ENCODE measurements at regions not wholly inside any gene's neighbourhood (a gene's known extent, or its start where the extent isn't known, plus 50 kb on each side); places are given as distances from the start of the nearest gene placed in this dataset.

DNA sequence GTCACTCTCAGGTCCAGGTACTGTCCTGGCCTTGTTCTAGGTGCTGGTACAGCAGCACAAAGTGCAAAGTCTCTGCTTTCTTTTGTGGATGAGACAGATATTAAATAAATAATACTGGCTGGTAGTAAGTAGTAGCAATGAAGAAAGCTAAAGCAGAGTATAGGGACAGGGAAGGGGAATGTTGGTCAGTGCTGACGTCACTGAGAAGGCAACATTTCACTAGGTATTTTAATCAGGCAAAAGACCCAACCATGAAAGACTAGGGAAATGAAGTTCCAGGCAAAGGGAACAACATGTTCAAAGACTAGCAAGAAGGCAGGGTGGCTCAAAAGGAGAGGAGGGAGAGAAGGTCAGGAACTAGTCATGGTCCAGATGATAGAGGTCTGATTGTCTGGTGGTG, 388.2 kb downstream of the YTHDC2 start:
- H3K9ac ChIP-seq (ENCODE audit: low read length), result no peak overlapping the region
- no peak for DNase-seq (ENCODE audit: low read depth)
- H3K4me1 ChIP-seq (ENCODE audit: control insufficient read depth, insufficient read depth, low read length), result no peaks in the 10 kb centered on the region
- no peaks in the 10 kb centered on the region for H3K27me3 ChIP-seq (replicated peaks; ENCODE audit: control insufficient read depth, insufficient read depth, low read length)
- H3K9me3 ChIP-seq (ENCODE audit: control insufficient read depth, low read length), result no peaks in the 10 kb centered on the region
- H3K4me3 ChIP-seq (ENCODE audit: low read length), result no peak overlapping the region
- no peaks in the 10 kb centered on the region for H3K36me3 ChIP-seq (ENCODE audit: control insufficient read depth, insufficient read depth, low read length, severe bottlenecking)

- H3K9me3 ChIP-seq (ENCODE audit: control insufficient read depth, low read length), result no peaks in the 10 kb centered on the region
- H3K36me3 ChIP-seq (ENCODE audit: control insufficient read depth, insufficient read depth, low read length, severe bottlenecking), result no peaks in the 10 kb centered on the region
- no peaks in the 10 kb centered on the region for H3K27me3 ChIP-seq (replicated peaks; ENCODE audit: control insufficient read depth, insufficient read depth, low read length)
- no peak for DNase-seq (ENCODE audit: low read depth)
- no peak overlapping the region for H3K4me3 ChIP-seq (ENCODE audit: low read length)
- H3K9ac ChIP-seq (ENCODE audit: low read length), result no peak overlapping the region
- H3K4me1 ChIP-seq (ENCODE audit: control insufficient read depth, insufficient read depth, low read length), result no peaks in the 10 kb centered on the region
Measured at GRCh38 chr5:113902917-113903660, 389.6 kb downstream of the YTHDC2 start.

- H3K36me3 ChIP-seq (ENCODE audit: control insufficient read depth, insufficient read depth, low read length, severe bottlenecking), result no peaks in the 10 kb centered on the region
- no peak overlapping the region for H3K9ac ChIP-seq (ENCODE audit: low read length)
- no peak overlapping the region for H3K4me3 ChIP-seq (ENCODE audit: low read length)
- H3K9me3 ChIP-seq (ENCODE audit: control insufficient read depth, low read length), result no peaks in the 10 kb centered on the region
- H3K4me1 ChIP-seq (ENCODE audit: control insufficient read depth, insufficient read depth, low read length), result no peaks in the 10 kb centered on the region
- no peak for DNase-seq (ENCODE audit: low read depth)
- no peaks in the 10 kb centered on the region for H3K27me3 ChIP-seq (replicated peaks; ENCODE audit: control insufficient read depth, insufficient read depth, low read length)
Measured at GRCh38 chr5:113909782-113910181, 396.3 kb downstream of the YTHDC2 start.

DNA sequence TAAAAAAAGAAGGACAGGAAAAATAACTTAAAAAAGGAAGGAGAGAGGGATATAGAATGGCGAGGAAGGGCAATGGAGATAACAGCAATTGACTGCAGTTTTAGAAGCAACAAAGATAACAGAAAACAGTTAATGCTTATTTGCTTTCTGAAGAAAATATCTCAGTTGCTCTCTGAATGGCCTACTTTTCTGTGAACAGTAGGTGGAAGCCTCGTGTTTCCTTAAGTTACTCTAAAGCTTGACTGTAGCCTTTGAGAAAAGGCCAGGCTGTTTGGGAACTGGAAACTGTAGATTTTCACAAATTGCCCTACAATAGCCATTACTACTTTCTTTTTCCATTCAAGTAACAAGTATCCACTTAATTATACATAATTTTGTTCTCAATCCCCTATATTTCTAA, 404.5 kb downstream of the YTHDC2 start:
- no peak overlapping the region for H3K4me3 ChIP-seq (ENCODE audit: low read length)
- H3K9me3 ChIP-seq (ENCODE audit: control insufficient read depth, low read length), result no peaks in the 10 kb centered on the region
- no peak overlapping the region for H3K9ac ChIP-seq (ENCODE audit: low read length)
- DNase-seq (ENCODE audit: low read depth), result no peak
- no peaks in the 10 kb centered on the region for H3K27me3 ChIP-seq (replicated peaks; ENCODE audit: control insufficient read depth, insufficient read depth, low read length)
- no peaks in the 10 kb centered on the region for H3K4me1 ChIP-seq (ENCODE audit: control insufficient read depth, insufficient read depth, low read length)
- no peaks in the 10 kb centered on the region for H3K36me3 ChIP-seq (ENCODE audit: control insufficient read depth, insufficient read depth, low read length, severe bottlenecking)

DNA sequence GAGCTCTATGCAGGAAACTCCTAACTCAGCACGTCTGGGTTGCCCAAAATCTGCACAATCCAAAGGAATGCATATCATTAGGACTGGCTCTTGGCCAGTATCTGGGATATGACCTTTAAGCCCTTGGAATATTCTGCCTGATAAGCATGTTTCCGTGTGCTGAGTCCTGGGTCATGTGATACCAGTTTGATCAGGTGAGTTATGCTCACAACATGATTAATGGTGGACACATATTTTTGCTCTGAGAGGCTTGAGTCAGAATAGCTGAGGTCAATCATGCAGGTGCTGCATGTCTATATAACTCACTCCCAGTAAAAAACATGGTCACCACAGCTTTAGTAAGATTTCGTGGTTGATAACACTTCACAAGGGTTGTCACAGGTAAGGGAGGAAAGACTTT, 408.8 kb downstream of the YTHDC2 start:
- H3K9me3 ChIP-seq (ENCODE audit: control insufficient read depth, low read length), result no peaks in the 10 kb centered on the region
- no peaks in the 10 kb centered on the region for H3K27me3 ChIP-seq (replicated peaks; ENCODE audit: control insufficient read depth, insufficient read depth, low read length)
- H3K9ac ChIP-seq (ENCODE audit: low read length), result no peak overlapping the region
- no peak overlapping the region for H3K4me3 ChIP-seq (ENCODE audit: low read length)
- no peak for DNase-seq (ENCODE audit: low read depth)
- no peaks in the 10 kb centered on the region for H3K4me1 ChIP-seq (ENCODE audit: control insufficient read depth, insufficient read depth, low read length)
- H3K36me3 ChIP-seq (ENCODE audit: control insufficient read depth, insufficient read depth, low read length, severe bottlenecking), result no peaks in the 10 kb centered on the region

DNA sequence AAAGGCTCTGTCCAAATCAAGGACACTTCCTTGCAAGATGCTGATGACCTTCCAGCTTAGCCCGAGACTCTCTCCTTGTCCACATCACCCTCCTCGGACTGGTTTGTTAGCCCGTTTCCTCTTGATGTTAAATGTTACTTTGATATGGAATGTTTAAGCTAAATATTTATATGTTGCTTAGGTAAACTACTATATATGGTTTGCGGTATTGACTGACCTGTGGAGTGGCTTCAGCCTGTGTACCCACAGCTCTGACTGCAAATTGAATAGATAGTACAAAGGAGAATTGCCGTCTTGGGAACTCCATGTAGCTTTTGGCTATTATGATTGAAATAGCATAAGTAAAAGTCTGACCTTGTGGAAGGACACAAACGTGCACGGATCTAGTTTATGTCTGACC, 422.0 kb downstream of the YTHDC2 start:
- no peaks in the 10 kb centered on the region for H3K9me3 ChIP-seq (ENCODE audit: control insufficient read depth, low read length)
- no peaks in the 10 kb centered on the region for H3K4me1 ChIP-seq (ENCODE audit: control insufficient read depth, insufficient read depth, low read length)
- no peaks in the 10 kb centered on the region for H3K36me3 ChIP-seq (ENCODE audit: control insufficient read depth, insufficient read depth, low read length, severe bottlenecking)
- H3K27me3 ChIP-seq (replicated peaks; ENCODE audit: control insufficient read depth, insufficient read depth, low read length), result no peaks in the 10 kb centered on the region
- no peak for DNase-seq (ENCODE audit: low read depth)
- no peak overlapping the region for H3K9ac ChIP-seq (ENCODE audit: low read length)
- H3K4me3 ChIP-seq (ENCODE audit: low read length), result no peak overlapping the region

- H3K9me3 ChIP-seq (ENCODE audit: control insufficient read depth, low read length), result no peaks in the 10 kb centered on the region
- H3K9ac ChIP-seq (ENCODE audit: low read length), result no peak overlapping the region
- DNase-seq (ENCODE audit: low read depth), result no peak
- no peaks in the 10 kb centered on the region for H3K36me3 ChIP-seq (ENCODE audit: control insufficient read depth, insufficient read depth, low read length, severe bottlenecking)
- H3K4me1 ChIP-seq (ENCODE audit: control insufficient read depth, insufficient read depth, low read length), result no peaks in the 10 kb centered on the region
- H3K4me3 ChIP-seq (ENCODE audit: low read length), result no peak overlapping the region
- no peaks in the 10 kb centered on the region for H3K27me3 ChIP-seq (replicated peaks; ENCODE audit: control insufficient read depth, insufficient read depth, low read length)
Measured at GRCh38 chr5:113937301-113937700, 423.8 kb downstream of the YTHDC2 start.

- Histone ChIP-seq H3K9ac (ENCODE audit: low read length) (no peak overlapping the region), H3K36me3 (ENCODE audit: control insufficient read depth, insufficient read depth, low read length, severe bottlenecking) (no peaks in the 10 kb centered on the region), H3K9me3 (ENCODE audit: control insufficient read depth, low read length) (no peaks in the 10 kb centered on the region), H3K4me1 (ENCODE audit: control insufficient read depth, insufficient read depth, low read length) (no peaks in the 10 kb centered on the region), H3K27me3 (replicated peaks; ENCODE audit: control insufficient read depth, insufficient read depth, low read length) (no peaks in the 10 kb centered on the region), H3K4me3 (ENCODE audit: low read length) (no peak overlapping the region)
- DNase-seq (ENCODE audit: low read depth), result no peak
Measured at GRCh38 chr5:113939988-113940387, 421.9 kb upstream of the KCNN2 start.

- DNase-seq (ENCODE audit: low read depth), result no peak
- Histone ChIP-seq H3K4me3 (ENCODE audit: low read length) (no peak overlapping the region), H3K36me3 (ENCODE audit: control insufficient read depth, insufficient read depth, low read length, severe bottlenecking) (no peaks in the 10 kb centered on the region), H3K4me1 (ENCODE audit: control insufficient read depth, insufficient read depth, low read length) (no peaks in the 10 kb centered on the region), H3K9ac (ENCODE audit: low read length) (no peak overlapping the region), H3K9me3 (ENCODE audit: control insufficient read depth, low read length) (peaks cover 2% of the 10 kb centered on the region), H3K27me3 (replicated peaks; ENCODE audit: control insufficient read depth, insufficient read depth, low read length) (no peaks in the 10 kb centered on the region)
Measured at GRCh38 chr5:113950186-113950585, 411.7 kb upstream of the KCNN2 start.

GRCh38 chr5:113965225-113965624, 396.6 kb upstream of the KCNN2 start:
- no peaks in the 10 kb centered on the region for H3K27me3 ChIP-seq (replicated peaks; ENCODE audit: control insufficient read depth, insufficient read depth, low read length)
- no peak overlapping the region for H3K4me3 ChIP-seq (ENCODE audit: low read length)
- no peak for DNase-seq (ENCODE audit: low read depth)
- H3K36me3 ChIP-seq (ENCODE audit: control insufficient read depth, insufficient read depth, low read length, severe bottlenecking), result no peaks in the 10 kb centered on the region
- no peak overlapping the region for H3K9ac ChIP-seq (ENCODE audit: low read length)
- H3K4me1 ChIP-seq (ENCODE audit: control insufficient read depth, insufficient read depth, low read length), result no peaks in the 10 kb centered on the region
- peaks cover 4% of the 10 kb centered on the region for H3K9me3 ChIP-seq (ENCODE audit: control insufficient read depth, low read length)

DNA sequence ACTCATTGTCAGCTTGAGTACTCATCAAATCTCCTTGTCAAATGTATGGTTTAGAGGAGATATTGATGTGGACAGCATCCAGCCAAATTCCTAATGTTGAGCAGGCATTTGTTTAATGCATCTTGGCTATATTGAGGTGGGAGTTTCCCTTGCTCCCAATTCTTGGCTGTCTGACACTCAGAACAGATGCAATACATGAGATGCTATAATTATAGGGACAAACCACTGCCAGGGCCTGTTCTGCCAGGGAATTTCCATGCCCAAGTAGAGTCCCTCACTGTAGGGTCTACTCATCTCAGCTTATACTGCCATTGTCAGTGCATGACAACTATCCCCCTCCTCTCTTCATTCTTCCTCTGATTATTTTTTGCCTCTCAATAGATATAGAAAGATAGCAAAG, 392.0 kb upstream of the KCNN2 start:
- no peak for DNase-seq (ENCODE audit: low read depth)
- H3K9me3 ChIP-seq (ENCODE audit: control insufficient read depth, low read length), result peaks cover 1% of the 10 kb centered on the region
- no peak overlapping the region for H3K4me3 ChIP-seq (ENCODE audit: low read length)

DNA sequence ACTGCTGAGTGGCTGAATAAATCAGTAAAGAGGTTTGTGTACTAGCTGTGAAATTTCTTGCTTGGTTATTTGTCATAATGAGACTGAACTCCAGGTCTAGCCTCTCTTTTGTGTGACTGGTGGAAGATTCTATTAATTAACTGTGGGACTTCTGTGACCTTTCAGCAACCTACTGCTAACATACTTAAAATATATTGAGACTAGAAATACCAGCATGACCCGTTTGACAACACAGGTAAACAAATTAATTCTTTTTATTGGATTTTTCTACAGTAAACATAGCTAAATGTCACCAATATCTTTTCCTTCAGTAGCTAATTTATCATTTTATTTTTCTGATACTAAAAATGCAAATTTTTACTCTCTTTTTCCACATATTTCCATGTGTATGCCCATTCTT, 390.4 kb upstream of the KCNN2 start:
- no peak for DNase-seq (ENCODE audit: low read depth)
- Histone ChIP-seq H3K27me3 (replicated peaks; ENCODE audit: control insufficient read depth, insufficient read depth, low read length) (no peaks in the 10 kb centered on the region), H3K36me3 (ENCODE audit: control insufficient read depth, insufficient read depth, low read length, severe bottlenecking) (no peaks in the 10 kb centered on the region), H3K4me1 (ENCODE audit: control insufficient read depth, insufficient read depth, low read length) (no peaks in the 10 kb centered on the region), H3K4me3 (ENCODE audit: low read length) (no peak overlapping the region), H3K9me3 (ENCODE audit: control insufficient read depth, low read length) (no peaks in the 10 kb centered on the region), H3K9ac (ENCODE audit: low read length) (no peak overlapping the region)

More for the DNA sequence above, 392.0 kb upstream of the KCNN2 start:
- Histone ChIP-seq H3K36me3 (ENCODE audit: control insufficient read depth, insufficient read depth, low read length, severe bottlenecking) (no peaks in the 10 kb centered on the region), H3K9ac (ENCODE audit: low read length) (no peak overlapping the region), H3K4me1 (ENCODE audit: control insufficient read depth, insufficient read depth, low read length) (no peaks in the 10 kb centered on the region), H3K27me3 (replicated peaks; ENCODE audit: control insufficient read depth, insufficient read depth, low read length) (no peaks in the 10 kb centered on the region)

Measured in adipocyte (in vitro differentiated cells).